TTC549 (cell line): ENCODE measurements at regions not wholly inside any gene's neighbourhood (a gene's known extent, or its start where the extent isn't known, plus 50 kb on each side); places are given as distances from the start of the nearest gene placed in this dataset.

Experiments used
- FAIRE-seq: peaks from 2 replicates; lab custom pipeline; 2012; peaks lifted over from hg19 to GRCh38; lab: Jason Lieb, UNC

GRCh38 chr20:10724449-10725173 lies 50.8 kb upstream of the JAG1 start:
- FAIRE-seq, result no peak

GRCh38 chr20:10728873-10729670 lies 55.3 kb upstream of the JAG1 start:
- FAIRE-seq, result no peak

GRCh38 chr20:10729785-10730184 lies 56.0 kb upstream of the JAG1 start:
- no peak for FAIRE-seq

- no peak for FAIRE-seq
Measured at GRCh38 chr20:10730629-10731183, 56.9 kb upstream of the JAG1 start.

GRCh38 chr20:10731190-10731965 lies 57.6 kb upstream of the JAG1 start:
- no peak for FAIRE-seq

- no peak for FAIRE-seq
Measured at GRCh38 chr20:10733122-10733521, 59.3 kb upstream of the JAG1 start.

GRCh38 chr20:10735195-10735949 lies 61.6 kb upstream of the JAG1 start:
- no peak for FAIRE-seq

- no peak for FAIRE-seq
Measured at GRCh38 chr20:10739134-10739533, 65.3 kb upstream of the JAG1 start.

- no peak for FAIRE-seq
Measured at GRCh38 chr20:10739566-10739965, 65.8 kb upstream of the JAG1 start.

- FAIRE-seq, result no peak
Measured at GRCh38 chr20:10741060-10741459, 67.3 kb upstream of the JAG1 start.

- FAIRE-seq, result no peak
Measured at GRCh38 chr20:10745790-10746189, 72.0 kb upstream of the JAG1 start.

GRCh38 chr20:10747019-10747418 lies 73.2 kb upstream of the JAG1 start:
- FAIRE-seq, result no peak

GRCh38 chr20:10749084-10749483 lies 75.3 kb upstream of the JAG1 start:
- no peak for FAIRE-seq

GRCh38 chr20:10752206-10752605 lies 78.4 kb upstream of the JAG1 start:
- FAIRE-seq, result no peak

- FAIRE-seq, result no peak
Measured at GRCh38 chr20:10754824-10755223, 81.0 kb upstream of the JAG1 start.

- FAIRE-seq, result no peak
Measured at GRCh38 chr20:10758446-10758845, 84.6 kb upstream of the JAG1 start.

- FAIRE-seq, result no peak
Measured at GRCh38 chr20:10761232-10761631, 87.4 kb upstream of the JAG1 start.

- no peak for FAIRE-seq
Measured at GRCh38 chr20:10761786-10762185, 88.0 kb upstream of the JAG1 start.

GRCh38 chr20:10762216-10762615 lies 88.4 kb upstream of the JAG1 start:
- FAIRE-seq, result no peak

GRCh38 chr20:10763112-10763511 lies 89.3 kb upstream of the JAG1 start:
- no peak for FAIRE-seq

- FAIRE-seq, result no peak
Measured at GRCh38 chr20:10769700-10770099, 95.9 kb upstream of the JAG1 start.

- FAIRE-seq, result no peak
Measured at GRCh38 chr20:10770753-10771152, 97.0 kb upstream of the JAG1 start.
